Spleen (tissue), 7 donors: ENCODE measurements at regions not wholly inside any gene's neighbourhood (a gene's known extent, or its start where the extent isn't known, plus 50 kb on each side); places are given as distances from the start of the nearest gene placed in this dataset.
"Not testable (repeated sequence)": the region's sequence is repeated elsewhere in the genome, so short reads cannot be mapped to it uniquely, and the experiment has no call there.

Experiments
- POLR2A ChIP-seq, 3 donors: fragments of 450-650 bp; IDR thresholded peaks; one replicate each; pipeline ENCODE4 v1.5.1; 2017; ENCODE audit warnings: antibody characterized with exemption in 3 of 3, mild to moderate bottlenecking in 1 of 3
- POLR2AphosphoS5 ChIP-seq, 3 donors: sonication (generic); formaldehyde crosslinking; IDR thresholded peaks; one replicate each; pipeline ENCODE4 v1.5.1; 2017; ENCODE audit warnings: antibody characterized with exemption in 3 of 3
- TF ChIP-seq, protein P1 (sequence below), 11 experiments: fragments of 200-600 bp in 7 of 11; fragments of 450-650 bp in 4 of 11; sonication (generic) in 4 of 11; IDR thresholded peaks in 8 of 11; conservative IDR thresholded peaks in 3 of 11; 1 replicate in 7 of 11; 2 replicates in 4 of 11; pipeline versions ENCODE4 v1.4.0 to v1.8.0; 2016 to 2021; ENCODE audit warnings: antibody characterized with exemption in 11 of 11, inconsistent platforms in 4 of 11, mild to moderate bottlenecking in 1 of 11
- donor health status: DM: no; HTN: no; CAD: no; lungs with moderate emphysema.
- donor health status: DM: no; HTN: no; CAD: no.
- donor health status: DM: no; HTN: no; CAD: no.

DNA sequence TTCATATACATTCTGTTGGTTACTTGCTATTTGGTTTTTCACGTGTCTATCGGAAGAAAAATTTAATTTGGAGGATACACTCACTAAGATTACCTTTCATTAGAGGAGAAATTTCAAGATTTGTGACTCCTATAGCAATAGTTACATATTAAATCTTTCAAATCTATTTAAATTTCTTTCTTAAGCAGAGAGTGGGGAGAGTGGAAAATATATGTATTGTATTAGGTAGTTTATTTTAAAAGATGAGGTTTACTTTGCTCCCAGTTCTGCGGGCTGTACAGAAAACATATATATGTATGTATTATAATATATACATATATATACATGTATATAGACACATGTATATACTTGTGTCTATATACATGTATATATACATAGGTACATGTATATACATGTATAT is 402.3 kb upstream of the MIR17HG start:
- TF ChIP-seq, protein P1, sequence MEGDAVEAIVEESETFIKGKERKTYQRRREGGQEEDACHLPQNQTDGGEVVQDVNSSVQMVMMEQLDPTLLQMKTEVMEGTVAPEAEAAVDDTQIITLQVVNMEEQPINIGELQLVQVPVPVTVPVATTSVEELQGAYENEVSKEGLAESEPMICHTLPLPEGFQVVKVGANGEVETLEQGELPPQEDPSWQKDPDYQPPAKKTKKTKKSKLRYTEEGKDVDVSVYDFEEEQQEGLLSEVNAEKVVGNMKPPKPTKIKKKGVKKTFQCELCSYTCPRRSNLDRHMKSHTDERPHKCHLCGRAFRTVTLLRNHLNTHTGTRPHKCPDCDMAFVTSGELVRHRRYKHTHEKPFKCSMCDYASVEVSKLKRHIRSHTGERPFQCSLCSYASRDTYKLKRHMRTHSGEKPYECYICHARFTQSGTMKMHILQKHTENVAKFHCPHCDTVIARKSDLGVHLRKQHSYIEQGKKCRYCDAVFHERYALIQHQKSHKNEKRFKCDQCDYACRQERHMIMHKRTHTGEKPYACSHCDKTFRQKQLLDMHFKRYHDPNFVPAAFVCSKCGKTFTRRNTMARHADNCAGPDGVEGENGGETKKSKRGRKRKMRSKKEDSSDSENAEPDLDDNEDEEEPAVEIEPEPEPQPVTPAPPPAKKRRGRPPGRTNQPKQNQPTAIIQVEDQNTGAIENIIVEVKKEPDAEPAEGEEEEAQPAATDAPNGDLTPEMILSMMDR (IDR thresholded peaks at IDR 0.05 in 8 of 11, conservative IDR thresholded peaks at IDR 0.05 in 3 of 11), result not testable (repeated sequence)
- not testable (repeated sequence) for TF ChIP-seq POLR2AphosphoS5, POLR2A (IDR thresholded peaks at IDR 0.05)
